ENCODE measurements at regions not wholly inside any gene's neighbourhood (a gene's known extent, or its start where the extent isn't known, plus 50 kb on each side); places are given as distances from the start of the nearest gene placed in this dataset.

DNA sequence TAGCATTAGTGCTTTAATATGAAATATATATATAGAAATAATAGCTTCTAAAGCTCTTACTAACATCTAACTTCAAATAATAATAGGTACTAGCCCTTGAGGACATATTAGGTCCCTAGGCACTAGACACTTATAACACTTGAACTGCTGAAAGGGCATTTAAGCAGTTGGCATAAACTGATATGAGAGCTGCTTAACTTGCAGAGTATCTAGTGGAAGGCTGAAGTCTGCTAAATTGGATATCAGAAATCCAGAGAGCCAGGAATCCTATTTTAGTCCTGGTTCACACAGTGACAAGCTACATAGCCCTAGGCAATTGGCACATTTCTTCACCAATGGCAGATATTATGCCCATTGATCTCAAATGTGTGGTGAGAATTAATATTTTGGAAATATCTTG lies 326.9 kb upstream of the UBE2E3 start:
- H4K20me1 ChIP-seq (ENCODE audit: insufficient read depth) = no peaks in the 10 kb centered on the region
- H3K9me2 ChIP-seq (ENCODE audit: insufficient read depth) = no peaks in the 10 kb centered on the region
- CTCF ChIA-PET = no interaction called here
- RAD21 ChIA-PET (ENCODE audit: low non-redundant PET in 1 of 2, low total read pairs in 2 of 2, uncharacterized antibody in 2 of 2, unreplicated experiment in 2 of 2) = no interaction called here
- no peak overlapping the region for H3K4me3 ChIP-seq (replicated peaks in 1 of 2; ENCODE audit: low read depth in 1 of 2, low read length in 2 of 2)
- H2AFZ ChIP-seq (ENCODE audit: low read depth, low read length, poor library complexity, severe bottlenecking) = no peak overlapping the region
- intact Hi-C loops (cut with micrococcal nuclease) = no loop called here
- POLR2A ChIA-PET = no interaction called here
- no peaks in the 10 kb centered on the region for H3K36me3 ChIP-seq (ENCODE audit: control insufficient read depth in 1 of 2, insufficient read depth in 2 of 2, low read length in 2 of 2)
- H3K4me1 ChIP-seq (ENCODE audit: control insufficient read depth in 1 of 2, insufficient read depth in 2 of 2, low read length in 2 of 2) = peaks cover 14 to 35% of the 10 kb centered on the region in 2 experiments
- no peak for DNase-seq (ENCODE audit: low read depth, low spot score)
- no peak for ATAC-seq
- BruUV-seq (replicated peaks) = no TSS peak
- no peak overlapping the region for H3K9ac ChIP-seq (ENCODE audit: low read length)
- H3K27ac ChIP-seq (ENCODE audit: low read depth, low read length) = no peak overlapping the region
- H3K27me3 ChIP-seq (ENCODE audit: insufficient read depth, low read length) = no peaks in the 10 kb centered on the region
- no peaks in the 10 kb centered on the region for H3K79me2 ChIP-seq (ENCODE audit: insufficient read depth, low read length)
- H3K9me3 ChIP-seq (ENCODE audit: control insufficient read depth in 1 of 2, insufficient read depth in 1 of 2, low read depth in 1 of 2, low read length in 2 of 2) = no peaks in the 10 kb centered on the region
- TF ChIP-seq POLR2A (IDR thresholded peaks at IDR 0.05; ENCODE audit: borderline replicate concordance, extremely low read depth, insufficient read depth, insufficient read length) (no peak), FOSL1 (IDR thresholded peaks at IDR 0.05; ENCODE audit: low read depth) (no peak), MAX (IDR thresholded peaks at IDR 0.05) (no peak), EZH2phosphoT487 (IDR thresholded peaks at IDR 0.05; ENCODE audit: borderline replicate concordance) (no peak), SRF (IDR thresholded peaks at IDR 0.05; ENCODE audit: low read depth) (no peak), POLR2AphosphoS5 (IDR thresholded peaks at IDR 0.05; ENCODE audit: low read depth, low read length) (no peak), ELF1 (IDR thresholded peaks at IDR 0.05; ENCODE audit: borderline replicate concordance, low read depth) (no peak), ZFX (IDR thresholded peaks at IDR 0.05) (no peak), EGR1 (IDR thresholded peaks at IDR 0.05; ENCODE audit: low read depth) (no peak), ZNF274 (IDR thresholded peaks at IDR 0.05; ENCODE audit: low read depth, low read length) (no peak), CEBPB (IDR thresholded peaks at IDR 0.05; ENCODE audit: low read depth) (no peak), EZH2 (IDR thresholded peaks at IDR 0.05) (no peak), YY1 (IDR thresholded peaks at IDR 0.05; ENCODE audit: extremely low read depth, insufficient replicate concordance, low read depth, low read length) (no peak), CBX3 (IDR thresholded peaks at IDR 0.05; ENCODE audit: low read depth) (no peak), CTCF (IDR thresholded peaks at IDR 0.05 in 2 of 3, conservative IDR thresholded peaks at IDR 0.05 in 1 of 3; ENCODE audit: borderline replicate concordance in 1 of 3, insufficient read depth in 1 of 3, low read depth in 2 of 3, low read length in 2 of 3) (no peak), SIN3A (IDR thresholded peaks at IDR 0.05; ENCODE audit: low read depth) (no peak)
- TF ChIP-seq, protein P1, sequence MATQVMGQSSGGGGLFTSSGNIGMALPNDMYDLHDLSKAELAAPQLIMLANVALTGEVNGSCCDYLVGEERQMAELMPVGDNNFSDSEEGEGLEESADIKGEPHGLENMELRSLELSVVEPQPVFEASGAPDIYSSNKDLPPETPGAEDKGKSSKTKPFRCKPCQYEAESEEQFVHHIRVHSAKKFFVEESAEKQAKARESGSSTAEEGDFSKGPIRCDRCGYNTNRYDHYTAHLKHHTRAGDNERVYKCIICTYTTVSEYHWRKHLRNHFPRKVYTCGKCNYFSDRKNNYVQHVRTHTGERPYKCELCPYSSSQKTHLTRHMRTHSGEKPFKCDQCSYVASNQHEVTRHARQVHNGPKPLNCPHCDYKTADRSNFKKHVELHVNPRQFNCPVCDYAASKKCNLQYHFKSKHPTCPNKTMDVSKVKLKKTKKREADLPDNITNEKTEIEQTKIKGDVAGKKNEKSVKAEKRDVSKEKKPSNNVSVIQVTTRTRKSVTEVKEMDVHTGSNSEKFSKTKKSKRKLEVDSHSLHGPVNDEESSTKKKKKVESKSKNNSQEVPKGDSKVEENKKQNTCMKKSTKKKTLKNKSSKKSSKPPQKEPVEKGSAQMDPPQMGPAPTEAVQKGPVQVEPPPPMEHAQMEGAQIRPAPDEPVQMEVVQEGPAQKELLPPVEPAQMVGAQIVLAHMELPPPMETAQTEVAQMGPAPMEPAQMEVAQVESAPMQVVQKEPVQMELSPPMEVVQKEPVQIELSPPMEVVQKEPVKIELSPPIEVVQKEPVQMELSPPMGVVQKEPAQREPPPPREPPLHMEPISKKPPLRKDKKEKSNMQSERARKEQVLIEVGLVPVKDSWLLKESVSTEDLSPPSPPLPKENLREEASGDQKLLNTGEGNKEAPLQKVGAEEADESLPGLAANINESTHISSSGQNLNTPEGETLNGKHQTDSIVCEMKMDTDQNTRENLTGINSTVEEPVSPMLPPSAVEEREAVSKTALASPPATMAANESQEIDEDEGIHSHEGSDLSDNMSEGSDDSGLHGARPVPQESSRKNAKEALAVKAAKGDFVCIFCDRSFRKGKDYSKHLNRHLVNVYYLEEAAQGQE (IDR thresholded peaks at IDR 0.05; ENCODE audit: low read depth) = no peak
- TF ChIP-seq, protein P2, sequence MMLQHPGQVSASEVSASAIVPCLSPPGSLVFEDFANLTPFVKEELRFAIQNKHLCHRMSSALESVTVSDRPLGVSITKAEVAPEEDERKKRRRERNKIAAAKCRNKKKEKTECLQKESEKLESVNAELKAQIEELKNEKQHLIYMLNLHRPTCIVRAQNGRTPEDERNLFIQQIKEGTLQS (IDR thresholded peaks at IDR 0.05) = no peak
- no peak overlapping the region for H3K4me2 ChIP-seq (ENCODE audit: low read length)
